NCI-H2081 (cell line): ENCODE measurements at regions not wholly inside any gene's neighbourhood (a gene's known extent, or its start where the extent isn't known, plus 50 kb on each side); places are given as distances from the start of the nearest gene placed in this dataset.
"Not testable (repeated sequence)": the region's sequence is repeated elsewhere in the genome, so short reads cannot be mapped to it uniquely, and the experiment has no call there.

Experiments used
- DNase-seq, 2 experiments: peaks; one replicate each; lab custom pipeline; 2025; lab: John Stamatoyannopoulos, UW

DNA sequence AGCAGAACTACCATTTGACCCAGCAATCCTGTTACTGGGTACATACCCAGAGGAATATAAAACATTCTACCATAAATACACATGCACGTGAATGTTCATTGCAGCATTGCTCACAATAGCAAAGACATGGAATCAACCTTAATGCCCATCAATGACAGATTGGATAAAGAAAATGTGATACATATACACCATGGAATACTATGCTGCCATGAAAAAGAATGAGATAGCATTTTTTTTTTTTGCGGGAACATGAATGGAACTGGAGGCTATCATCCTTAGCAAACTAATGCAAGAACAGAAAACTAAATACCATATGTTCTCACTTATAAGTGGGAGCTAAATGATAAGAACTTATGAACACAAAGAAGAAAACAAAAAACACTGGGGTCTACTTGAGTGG, 72.5 kb upstream of the C1GALT1C1 start:
- DNase-seq = not testable (repeated sequence)

DNA sequence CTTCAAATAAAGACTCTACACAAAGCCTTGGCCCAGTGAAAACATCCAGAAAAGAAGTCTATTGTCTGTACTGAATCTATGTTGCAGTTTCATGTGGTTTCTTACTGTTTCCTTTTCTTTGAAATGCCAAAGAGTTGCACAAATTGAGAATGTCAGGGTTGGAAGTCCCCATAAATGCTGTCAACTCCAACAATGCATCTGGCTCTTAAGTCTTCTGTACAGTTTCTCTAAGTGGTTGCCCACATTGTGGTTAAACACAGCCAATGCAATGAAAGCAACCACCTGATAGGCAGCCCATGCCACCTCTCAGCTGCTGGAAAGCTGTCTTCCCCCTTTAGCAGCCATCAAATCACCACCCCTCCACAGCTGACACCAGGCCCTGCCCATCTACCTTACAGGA, 67.2 kb upstream of the C1GALT1C1 start:
- DNase-seq = no peak

DNA sequence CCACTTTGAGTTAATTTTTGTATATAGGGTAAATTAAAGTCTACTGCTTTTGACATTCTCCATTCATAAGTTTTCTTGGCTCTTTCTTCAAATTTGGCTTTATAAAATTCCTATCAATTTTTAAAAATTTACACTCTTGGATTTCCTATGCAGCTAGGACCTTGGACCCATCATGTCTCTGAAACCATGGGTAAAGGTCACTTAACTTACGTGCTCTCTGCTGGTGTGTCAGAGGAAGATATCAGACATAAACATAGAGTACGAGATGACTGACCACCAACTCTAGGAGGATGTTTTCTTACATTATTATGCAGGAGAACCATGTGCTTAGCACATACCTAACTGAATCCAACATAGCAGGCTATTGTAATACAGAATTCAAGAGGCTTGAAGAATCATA, 62.5 kb upstream of the C1GALT1C1 start:
- no peak for DNase-seq

DNA sequence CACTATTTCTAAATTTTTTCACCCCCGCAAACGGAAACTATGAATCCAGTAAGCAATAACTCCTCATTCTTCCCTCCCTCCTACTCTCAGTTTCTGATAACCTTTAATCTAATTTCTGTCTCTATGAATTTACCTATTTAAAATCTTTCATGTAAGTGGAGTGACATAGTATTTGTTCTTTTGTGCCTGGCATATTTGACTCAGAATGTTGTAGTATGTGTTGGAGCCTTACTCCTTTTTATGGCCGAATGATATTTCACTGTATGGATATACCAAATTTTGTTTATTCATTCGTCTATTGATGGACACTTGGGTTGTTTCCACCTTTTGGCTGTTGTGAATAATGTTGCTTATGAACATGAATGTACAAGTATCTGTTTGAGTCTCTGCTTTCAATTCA, 61.1 kb upstream of the C1GALT1C1 start:
- DNase-seq = no peak

DNA sequence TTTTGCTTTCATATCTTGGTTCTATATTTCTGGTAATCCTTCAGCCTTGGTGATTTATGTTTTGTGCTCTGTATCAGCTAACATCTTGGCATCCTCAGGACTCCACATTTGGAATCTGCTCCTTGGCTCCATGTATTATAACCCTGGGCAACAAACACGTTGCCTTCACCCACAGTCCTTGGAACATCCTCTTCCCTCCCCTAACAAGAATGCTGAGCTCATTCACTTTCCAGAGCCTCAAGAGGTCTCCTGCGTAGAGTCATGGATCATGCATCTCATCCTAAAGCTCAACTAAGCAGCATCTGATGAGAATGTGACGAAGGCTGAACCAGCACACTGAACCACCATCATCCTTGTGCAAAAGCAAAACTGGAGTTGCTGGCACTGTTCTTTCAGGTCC, 60.5 kb upstream of the C1GALT1C1 start:
- DNase-seq = no peak

DNA sequence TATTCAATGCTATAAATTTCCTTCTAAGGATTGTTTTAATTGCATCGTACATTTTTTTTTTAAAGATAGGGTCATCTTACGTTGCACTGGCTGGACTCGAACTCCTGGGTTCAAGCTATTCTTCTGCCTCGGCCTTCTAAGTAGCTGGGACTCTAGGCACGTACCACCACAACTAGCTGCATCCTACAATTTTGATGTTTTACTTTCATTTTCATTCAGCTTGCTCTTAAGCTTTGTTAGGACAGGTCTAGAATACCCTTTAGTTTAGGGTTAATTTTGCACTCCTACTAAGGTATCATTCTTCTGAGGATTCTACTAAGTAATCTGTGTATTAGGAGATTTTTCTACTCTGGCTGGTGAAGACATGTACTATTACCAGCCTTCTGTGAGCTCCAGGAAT, 50.2 kb upstream of the C1GALT1C1 start:
- no peak for DNase-seq
